ENCODE measurements at regions not wholly inside any gene's neighbourhood (a gene's known extent, or its start where the extent isn't known, plus 50 kb on each side); places are given as distances from the start of the nearest gene placed in this dataset.

- TF ChIP-seq POLR2AphosphoS5 (IDR thresholded peaks at IDR 0.05; ENCODE audit: low read length) = no peak
- TF ChIP-seq RAD21 (IDR thresholded peaks at IDR 0.05; ENCODE audit: insufficient read depth, low read depth, low read length) = no peak
- no peak for TF ChIP-seq RFX5 (IDR thresholded peaks at IDR 0.05; ENCODE audit: low read depth, low read length)
- no peak for TF ChIP-seq EZH2 (IDR thresholded peaks at IDR 0.05; ENCODE audit: borderline replicate concordance, control insufficient read depth, low read depth, low read length)
- TF ChIP-seq, protein P1, sequence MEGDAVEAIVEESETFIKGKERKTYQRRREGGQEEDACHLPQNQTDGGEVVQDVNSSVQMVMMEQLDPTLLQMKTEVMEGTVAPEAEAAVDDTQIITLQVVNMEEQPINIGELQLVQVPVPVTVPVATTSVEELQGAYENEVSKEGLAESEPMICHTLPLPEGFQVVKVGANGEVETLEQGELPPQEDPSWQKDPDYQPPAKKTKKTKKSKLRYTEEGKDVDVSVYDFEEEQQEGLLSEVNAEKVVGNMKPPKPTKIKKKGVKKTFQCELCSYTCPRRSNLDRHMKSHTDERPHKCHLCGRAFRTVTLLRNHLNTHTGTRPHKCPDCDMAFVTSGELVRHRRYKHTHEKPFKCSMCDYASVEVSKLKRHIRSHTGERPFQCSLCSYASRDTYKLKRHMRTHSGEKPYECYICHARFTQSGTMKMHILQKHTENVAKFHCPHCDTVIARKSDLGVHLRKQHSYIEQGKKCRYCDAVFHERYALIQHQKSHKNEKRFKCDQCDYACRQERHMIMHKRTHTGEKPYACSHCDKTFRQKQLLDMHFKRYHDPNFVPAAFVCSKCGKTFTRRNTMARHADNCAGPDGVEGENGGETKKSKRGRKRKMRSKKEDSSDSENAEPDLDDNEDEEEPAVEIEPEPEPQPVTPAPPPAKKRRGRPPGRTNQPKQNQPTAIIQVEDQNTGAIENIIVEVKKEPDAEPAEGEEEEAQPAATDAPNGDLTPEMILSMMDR (IDR thresholded peaks at IDR 0.05 in 2 of 3, conservative IDR thresholded peaks at IDR 0.05 in 1 of 3; ENCODE audit: control insufficient read depth in 2 of 3, extremely low read depth in 1 of 3, insufficient read depth in 1 of 3, low read depth in 3 of 3, low read length in 3 of 3) = no peak
- no peak for TF ChIP-seq FOXK2 (IDR thresholded peaks at IDR 0.05)
- no peak for TF ChIP-seq BCL11A (IDR thresholded peaks at IDR 0.05; ENCODE audit: low read depth, low read length)
- TF ChIP-seq, protein P2, sequence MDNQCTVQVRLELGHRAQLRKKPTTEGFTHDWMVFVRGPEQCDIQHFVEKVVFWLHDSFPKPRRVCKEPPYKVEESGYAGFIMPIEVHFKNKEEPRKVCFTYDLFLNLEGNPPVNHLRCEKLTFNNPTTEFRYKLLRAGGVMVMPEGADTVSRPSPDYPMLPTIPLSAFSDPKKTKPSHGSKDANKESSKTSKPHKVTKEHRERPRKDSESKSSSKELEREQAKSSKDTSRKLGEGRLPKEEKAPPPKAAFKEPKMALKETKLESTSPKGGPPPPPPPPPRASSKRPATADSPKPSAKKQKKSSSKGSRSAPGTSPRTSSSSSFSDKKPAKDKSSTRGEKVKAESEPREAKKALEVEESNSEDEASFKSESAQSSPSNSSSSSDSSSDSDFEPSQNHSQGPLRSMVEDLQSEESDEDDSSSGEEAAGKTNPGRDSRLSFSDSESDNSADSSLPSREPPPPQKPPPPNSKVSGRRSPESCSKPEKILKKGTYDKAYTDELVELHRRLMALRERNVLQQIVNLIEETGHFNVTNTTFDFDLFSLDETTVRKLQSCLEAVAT (IDR thresholded peaks at IDR 0.05) = no peak
Measured at GRCh38 chr13:81442904-81443303, 1102.0 kb upstream of the SPRY2 start.

All from GM12878 (cell line).